NCI-H146 (cell line): ENCODE measurements at regions not wholly inside any gene's neighbourhood (a gene's known extent, or its start where the extent isn't known, plus 50 kb on each side); places are given as distances from the start of the nearest gene placed in this dataset.
"Not testable (repeated sequence)": the region's sequence is repeated elsewhere in the genome, so short reads cannot be mapped to it uniquely, and the experiment has no call there.

Experiments used
- DNase-seq: peaks from one replicate; lab custom pipeline; 2025; lab: John Stamatoyannopoulos, UW

DNA sequence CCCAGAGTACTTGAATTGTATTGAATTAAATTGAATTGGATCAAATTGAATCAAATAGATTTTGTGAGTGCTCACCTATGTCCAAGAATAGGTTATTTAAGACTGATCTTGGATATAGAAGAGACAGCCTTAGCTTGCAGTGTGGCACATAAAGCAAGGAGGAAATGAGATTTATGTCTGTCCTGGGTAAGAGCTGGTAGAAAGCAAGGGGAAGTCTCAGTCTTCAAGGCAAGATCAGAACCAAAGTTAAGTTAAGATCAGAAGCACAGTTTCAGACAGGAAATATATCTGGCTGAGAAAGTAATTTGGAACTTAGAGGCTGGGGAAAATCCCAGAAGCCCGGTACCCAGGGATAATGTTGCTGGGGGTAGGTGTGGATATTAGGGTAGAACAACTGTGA lies 244.4 kb upstream of the ARPP21 start:
- DNase-seq, result no peak

DNA sequence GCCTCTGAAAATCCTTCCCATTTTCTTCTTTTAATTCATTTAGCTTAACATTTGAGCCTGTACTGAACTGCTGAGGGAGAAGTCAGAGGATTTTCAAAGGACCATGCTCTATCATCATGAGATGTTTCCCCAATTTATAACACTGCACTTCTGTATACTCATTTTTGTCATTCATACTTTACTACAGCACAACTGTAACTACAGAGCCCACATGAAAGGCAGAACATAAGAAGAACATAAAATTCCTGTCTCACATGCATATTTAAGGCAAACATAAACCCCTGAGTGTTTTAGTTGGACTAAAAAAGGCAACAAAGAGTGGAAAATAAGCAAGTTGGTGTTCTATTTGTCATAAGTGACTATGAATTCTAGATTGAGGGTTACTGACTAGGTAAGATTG lies 237.7 kb upstream of the ARPP21 start:
- DNase-seq, result no peak

DNA sequence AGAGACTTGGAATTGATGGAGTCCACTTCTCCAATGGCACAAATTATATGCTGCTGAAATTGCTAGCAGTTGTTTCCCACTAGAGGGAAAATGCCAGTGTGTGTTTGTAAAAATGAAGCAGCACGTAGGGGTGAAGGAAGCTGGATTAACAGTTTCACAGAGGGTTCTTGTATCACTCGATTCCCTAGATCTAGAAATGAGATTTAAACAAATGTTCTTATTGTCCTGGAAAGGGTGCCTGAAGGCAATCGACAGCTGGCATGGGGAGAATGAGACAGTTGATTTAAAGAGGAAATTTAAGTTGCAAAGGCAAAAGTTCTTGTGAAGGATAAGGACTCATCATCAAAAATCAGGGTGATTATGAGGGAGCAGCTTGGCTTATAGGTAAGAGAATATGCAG lies 234.8 kb upstream of the ARPP21 start:
- no peak for DNase-seq

DNA sequence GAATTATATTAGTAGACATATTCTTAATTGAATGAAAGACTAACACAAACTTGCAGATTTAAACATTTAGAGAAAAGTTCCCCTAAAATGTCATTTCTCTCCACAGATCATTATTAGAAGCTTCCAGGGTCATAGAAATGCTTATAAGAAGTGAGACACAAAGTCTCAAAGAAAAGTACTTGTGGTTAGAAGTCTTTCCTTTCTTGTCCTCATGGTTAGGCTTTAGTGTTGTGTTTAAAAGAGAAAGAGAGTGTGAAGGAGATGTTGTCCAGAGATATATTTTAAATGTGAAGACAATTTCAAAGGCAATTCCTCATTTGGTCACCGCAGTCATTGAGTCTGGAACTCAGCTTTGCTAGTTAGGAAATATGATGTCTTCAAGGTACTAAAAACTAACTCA lies 230.4 kb upstream of the ARPP21 start:
- DNase-seq, result no peak

DNA sequence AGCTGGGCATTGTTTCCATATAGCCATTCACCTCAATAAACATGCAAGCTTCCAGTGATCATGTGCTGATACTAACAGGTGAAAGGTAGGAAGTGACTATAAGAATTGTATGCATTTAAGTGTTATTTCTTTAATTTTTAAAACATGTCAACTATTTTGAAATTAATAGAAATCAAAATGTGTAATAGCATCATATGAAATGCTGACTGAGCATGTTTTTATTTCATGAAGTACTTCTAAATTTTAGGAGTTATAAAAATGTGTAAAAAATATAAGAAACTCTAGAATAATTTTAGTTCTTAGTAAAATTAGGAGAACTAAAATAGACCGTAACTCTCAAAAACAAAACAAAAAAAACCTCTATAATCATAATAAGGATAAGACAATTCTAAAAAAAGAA lies 229.3 kb upstream of the ARPP21 start:
- no peak for DNase-seq

DNA sequence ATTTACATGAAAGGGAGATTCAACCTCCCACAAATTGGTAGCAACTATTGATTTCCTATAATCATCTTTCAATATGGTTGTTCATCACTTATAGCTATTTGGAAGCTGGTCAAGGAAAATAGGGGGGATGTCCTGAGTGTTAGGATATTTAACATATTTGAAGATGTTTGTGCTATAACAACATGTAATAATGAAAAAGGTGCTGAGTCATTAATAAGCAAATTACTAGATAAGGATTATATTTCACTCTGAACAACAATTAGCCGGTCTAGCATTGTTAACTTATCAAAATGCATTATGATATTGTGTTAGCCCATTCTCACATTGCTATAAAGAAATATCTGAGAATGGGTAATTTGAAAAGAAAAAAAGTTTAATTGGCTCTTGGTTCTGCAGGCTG lies 225.8 kb upstream of the ARPP21 start:
- DNase-seq, result no peak

DNA sequence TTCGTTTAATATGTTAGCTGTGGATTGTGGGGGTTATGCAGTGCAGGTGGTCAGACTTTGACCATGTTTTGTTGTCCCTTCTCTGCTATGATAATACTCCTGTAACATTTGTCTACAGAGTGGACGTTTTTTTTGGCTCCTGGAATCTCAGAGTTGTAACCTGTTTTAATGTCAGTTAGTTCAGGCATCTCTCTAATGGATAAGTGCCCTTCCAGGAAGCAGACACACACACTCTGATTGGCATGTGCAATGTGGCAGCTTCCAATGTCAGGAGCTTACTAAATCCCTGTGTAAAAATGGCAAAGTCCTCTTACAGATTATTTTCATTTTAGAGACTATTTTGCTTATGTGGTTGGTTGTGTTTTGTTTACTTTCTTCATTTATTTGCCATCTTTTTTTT lies 222.2 kb upstream of the ARPP21 start:
- no peak for DNase-seq

DNA sequence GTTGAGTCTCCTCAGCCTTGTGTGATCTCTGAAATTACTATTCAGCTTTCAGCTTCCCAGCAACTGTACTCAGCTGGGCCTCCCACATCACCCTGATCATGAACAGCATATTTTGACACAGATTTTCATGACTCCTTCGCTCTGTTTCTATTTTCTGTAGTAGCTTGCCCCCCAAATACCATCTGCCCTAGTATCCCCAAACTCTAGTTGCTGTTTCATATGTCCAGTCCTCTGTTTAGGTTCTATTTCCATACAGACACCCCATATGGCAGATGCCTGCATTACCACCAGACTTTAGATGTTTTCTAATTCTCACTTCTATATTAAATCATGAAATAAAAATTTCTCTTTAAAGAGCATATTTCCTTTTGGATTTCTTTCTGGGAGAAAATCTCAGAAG lies 217.2 kb upstream of the ARPP21 start:
- DNase-seq, result no peak

DNA sequence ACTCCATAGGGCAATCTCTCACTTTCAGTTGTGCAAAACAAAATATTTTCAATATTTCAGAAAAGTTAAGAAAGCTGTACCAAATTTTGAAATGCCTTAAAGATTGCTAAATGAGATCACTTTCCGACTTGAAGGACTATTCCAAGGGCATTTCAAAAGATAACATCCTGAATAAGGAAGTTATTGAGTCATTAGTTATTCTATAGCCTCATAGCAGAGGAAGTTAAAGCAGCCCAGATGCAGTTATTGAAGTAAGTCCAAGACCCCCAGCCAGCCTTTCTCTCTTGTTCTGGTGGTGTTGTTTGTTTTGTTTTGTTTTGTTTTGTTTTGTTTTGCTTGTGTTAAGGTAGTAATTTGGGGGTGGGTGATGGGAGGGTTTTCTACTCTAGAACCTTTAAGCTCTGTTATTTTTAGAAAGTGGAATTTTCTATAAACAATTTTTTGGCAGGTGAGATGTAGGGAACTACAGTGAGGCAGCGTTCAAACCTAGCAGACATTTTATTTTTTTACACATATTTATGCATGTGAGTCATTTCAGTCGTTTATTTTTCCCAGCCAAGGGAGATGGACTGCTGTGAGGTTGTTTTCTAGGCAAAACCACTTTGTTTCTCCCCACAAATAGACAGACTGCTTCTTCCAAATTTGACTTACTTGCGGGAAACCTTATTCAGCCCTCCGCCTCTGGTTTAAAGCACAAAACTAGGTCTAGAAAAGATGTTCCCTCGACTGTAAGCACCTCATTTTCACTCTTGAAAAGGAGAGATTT lies 216.3 kb upstream of the ARPP21 start:
- no peak for DNase-seq

DNA sequence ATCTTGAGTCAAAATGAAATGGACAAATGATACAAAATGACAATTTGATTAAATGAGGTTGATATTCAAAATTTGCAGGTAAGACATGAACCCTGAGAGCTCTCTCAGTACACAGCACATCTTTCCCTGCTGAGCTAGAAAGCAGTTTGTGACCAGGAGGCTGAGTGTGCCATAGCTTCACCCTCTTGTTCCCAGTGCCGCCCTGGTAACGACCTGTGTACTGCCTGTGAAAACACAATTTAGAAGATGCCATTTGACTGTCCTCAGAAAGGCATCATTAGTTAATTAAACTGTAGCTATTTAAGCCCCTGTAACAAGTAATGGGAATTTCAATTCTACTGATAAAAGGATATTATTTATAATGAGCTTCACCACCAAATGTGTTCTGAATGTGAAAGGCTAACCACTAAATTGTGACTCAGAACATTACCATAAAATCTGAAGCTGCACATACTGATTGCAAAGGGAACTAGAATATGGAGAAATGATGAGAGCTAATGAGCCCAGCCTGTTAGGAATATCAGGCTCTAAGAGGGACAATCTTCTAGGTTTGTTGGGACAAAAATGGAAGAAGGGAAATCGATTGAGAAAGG lies 212.9 kb upstream of the ARPP21 start:
- DNase-seq, result no peak

DNA sequence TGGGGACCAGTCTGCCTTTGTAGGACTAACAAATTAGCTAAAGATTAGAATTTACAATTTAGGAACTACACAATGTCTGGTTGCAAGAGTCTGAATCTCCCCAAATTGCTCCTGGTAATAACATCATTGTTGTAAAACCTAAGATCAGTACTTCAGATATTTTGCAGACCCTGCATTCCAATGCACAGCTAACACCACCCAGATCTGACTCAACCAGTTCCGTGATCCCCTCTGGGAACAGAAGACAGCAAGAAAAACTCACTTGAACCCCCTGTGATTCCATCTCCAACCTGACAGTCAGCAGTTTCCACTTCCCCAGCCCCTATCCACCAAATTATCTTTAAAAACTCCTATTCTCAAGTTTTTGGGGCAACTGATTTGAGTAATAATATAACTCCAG lies 201.9 kb upstream of the ARPP21 start:
- DNase-seq, result no peak

DNA sequence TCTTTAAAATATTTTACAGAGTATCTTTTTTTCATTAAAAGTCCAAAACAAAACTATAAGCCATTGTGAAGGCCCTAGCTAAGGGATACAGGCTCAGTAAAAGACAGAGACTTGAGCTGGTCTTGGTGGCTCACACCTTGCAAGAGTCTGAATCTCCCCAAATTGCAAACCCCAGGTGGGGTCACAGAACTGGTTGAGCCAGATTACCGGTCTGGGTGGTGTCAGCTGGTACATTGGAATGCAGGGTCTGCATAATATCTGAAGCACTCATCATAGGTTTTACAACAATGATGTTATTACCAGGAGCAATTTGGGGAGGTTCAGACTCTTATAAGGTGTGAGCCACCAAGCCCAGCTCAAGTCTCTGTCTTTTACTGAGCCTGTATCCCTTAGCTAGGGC lies 201.2 kb upstream of the ARPP21 start:
- DNase-seq, result no peak

DNA sequence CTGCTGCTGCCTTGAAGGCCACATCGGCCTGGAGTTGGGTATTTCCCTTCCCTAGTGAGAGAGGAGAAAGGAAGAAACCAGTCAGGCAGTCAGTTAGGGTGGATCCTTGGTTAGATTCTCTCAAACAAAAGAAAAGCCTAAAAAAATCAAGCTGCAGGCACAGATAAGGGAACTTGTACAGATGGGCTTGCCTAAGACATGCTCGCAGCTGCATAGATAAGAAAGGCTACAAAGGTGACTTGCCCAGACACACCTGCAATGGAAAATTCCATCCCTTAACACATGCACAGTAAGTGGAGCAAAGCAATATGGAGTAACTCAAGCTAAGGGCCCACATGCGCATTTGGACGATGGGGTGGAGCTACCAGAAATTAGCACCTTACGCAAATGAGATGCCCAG lies 199.7 kb upstream of the ARPP21 start:
- no peak for DNase-seq

DNA sequence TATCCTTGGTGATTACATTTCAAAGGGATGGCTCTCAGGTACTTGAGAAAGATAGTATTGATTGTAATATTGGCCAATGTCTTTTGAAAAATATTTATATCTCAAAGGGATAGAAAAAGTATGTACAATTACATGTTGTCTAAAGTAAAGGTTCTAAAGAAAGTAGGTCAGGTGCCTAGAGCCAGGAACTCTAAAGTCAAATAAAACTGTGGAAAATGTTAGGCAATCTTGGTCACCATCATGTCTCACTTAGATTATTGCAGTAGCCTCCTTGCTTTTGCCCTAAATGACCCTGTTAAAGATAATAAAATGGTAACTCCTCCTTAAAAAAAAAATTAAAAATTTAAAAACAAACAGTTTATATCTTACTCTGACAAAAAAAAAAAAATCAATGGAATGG lies 198.5 kb upstream of the ARPP21 start:
- no peak for DNase-seq

DNA sequence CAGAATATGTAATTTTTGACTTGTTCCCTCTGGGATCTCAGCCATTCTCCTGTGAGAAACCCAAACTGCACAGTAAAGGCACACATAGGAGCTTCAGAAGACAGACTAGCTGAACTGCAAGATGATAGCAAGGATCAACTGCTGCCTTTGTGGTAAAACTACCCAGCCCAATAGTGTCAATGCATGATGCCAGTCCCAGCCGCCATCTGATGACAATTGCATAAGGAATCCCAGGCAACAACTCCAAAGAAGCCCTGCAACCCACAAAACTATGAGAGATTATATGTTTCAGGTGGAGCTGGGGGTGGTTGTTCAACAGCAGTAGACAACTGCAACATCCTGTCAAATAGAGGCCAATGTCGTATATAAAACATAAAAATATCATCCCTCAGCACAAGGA lies 192.4 kb upstream of the ARPP21 start:
- DNase-seq, result no peak

DNA sequence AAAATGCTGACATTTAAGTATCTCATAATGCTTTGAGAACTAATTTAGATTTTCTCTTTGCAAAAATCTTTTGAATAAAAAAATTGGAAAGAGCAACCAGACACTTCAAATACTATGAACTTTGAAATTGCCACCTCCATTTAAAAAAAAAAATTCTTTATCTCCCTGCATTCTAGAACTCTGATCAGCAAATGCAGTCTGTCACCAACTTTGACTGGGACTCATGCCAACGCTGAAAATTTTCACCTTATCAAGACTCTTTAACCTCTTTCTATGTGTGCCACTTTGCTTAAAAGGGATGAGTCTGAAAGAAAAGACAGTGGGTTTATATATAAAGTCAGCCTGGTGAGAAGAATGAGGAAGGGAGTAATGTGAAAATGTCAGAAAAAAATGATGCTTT lies 191.2 kb upstream of the ARPP21 start:
- DNase-seq, result no peak

DNA sequence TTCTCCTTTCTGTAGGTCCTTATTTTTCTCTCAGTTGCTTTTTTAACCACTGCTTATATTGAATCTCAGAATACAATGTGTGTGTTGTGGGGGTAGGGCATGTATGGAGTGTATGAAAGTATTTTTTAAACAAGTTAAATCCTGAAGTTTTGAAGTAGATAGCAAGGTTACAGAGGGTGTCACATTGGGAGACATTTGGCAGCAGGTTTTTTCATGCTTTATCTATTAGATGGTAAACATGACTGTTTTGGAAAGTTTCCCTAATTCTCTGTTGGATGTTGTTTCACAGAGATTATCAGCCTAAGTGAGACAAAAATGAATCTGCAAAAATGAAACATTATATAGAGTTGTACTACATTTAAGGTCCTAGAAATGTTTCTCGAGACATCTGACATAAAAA lies 190.6 kb upstream of the ARPP21 start:
- DNase-seq, result no peak

DNA sequence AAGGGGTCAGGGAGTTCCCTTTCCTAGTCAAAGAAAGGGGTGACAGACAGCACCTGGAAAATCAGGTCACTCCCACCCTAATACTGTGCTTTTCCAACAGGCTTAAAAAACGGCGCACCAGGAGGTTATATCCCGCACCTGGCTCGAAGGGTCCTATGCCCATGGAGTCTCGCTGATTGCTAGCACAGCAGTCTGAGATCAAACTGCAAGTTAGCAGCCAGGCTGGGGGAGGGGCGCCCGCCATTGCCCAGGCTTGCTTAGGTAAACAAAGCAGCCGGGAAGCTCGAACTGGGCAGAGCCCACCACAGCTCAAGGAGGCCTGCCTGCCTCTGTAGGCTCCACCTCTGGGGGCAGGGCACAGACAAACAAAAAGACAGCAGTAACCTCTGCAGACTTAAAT lies 184.5 kb upstream of the ARPP21 start:
- DNase-seq, result not testable (repeated sequence)

DNA sequence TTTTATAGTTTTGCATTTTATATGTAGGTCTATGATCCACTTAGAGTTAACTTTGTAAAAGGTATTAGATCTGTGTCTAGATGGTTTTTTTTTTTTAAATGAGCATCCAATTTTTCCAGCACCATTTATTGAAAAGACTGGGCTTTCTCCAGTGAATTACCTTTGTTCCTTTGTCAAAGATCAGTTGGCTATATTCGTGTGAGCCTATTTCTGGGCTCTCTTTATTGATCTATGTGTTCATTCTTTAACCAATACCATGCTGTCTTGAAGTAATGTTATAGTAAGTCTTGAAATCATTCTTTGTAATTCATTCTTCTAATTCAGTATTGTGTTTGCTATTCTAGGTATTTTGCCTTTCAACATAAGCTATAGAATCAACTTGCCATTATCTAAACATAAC lies 165.4 kb upstream of the ARPP21 start:
- DNase-seq, result no peak

DNA sequence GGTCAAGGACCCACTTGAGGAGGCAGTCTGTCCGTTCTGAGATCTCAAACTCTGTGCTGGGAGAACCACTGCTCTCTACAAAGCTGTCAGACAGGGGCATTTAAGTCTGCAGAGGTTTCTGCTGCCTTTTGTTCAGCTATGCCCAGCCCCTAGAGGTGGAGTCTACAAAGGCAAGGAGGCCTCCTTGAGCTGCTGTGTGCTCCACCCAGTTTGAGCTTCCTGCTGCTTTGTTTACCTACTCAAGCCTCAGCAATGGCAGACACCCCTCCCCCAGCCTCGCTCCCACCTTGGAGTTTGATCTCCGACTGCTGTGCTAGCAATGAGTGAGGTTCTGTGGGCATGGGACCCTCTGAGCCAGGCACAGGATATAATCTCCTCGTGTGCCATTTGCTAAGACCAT lies 156.8 kb upstream of the ARPP21 start:
- DNase-seq, result not testable (repeated sequence)

DNA sequence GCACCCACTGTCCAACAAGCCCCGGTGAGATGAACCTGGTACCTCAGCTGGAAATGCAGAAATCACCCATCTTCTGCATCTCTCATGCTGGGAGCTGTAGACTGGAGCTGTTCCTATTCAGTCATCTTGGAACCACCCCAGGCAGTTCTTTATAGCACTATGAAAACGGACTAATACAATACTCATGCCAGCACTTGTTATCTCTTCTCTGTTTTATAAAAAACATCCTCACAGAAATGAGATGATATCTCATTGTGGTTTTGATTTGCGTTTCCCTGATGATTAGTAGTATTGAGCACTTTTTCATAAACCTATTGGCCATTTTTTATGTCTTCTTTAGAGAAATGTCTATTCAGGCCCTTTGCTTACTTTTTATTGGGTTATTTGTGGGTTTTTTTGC lies 156.2 kb upstream of the ARPP21 start:
- no peak for DNase-seq

DNA sequence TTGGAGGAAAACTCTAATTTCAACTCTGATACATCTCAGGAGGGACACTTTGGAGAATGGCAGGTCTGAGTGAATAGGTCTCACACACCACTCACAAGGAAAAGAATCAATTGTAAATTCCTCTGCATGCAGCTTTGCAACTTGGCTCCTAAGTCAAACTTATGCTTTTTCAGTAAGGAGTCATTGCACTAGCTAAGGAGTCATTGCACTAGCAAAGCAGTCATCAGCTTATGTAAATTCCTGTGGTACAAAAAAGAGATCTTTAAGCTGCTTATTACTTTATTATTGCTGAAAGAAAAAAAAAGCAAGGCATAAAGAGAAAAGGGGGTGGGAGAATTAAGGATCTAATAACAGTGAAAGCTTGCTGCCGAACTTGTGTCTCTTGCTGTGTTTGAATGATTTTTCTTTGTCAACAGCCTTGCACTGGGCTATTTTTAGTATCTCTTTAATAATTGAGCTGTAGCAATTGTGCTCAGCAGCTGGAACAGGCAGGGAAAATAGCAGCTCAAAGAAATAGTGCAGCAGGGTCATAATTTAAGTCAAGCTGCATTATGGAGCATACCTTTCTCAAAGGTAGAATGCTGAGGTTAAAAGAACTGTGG lies 154.3 kb upstream of the ARPP21 start:
- no peak for DNase-seq

DNA sequence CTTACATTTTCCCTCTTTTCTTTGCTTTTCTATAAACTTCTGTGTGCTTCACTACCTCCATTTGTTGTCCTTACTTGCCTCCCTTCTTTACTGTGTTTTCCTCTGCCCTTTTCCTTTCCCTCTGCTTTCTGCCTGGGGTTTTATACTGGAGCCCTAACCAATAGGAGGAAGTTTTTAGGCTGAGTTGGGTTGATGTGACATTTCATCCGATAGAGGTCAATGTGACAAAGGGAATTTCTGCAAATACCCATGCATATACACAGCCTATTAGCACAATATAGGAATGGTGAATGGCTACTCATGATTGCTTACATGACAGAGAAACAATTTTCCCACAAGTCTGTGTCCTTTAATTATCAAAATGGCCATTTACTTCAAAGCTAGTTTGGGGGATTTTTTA lies 153.0 kb upstream of the ARPP21 start:
- DNase-seq, result no peak

DNA sequence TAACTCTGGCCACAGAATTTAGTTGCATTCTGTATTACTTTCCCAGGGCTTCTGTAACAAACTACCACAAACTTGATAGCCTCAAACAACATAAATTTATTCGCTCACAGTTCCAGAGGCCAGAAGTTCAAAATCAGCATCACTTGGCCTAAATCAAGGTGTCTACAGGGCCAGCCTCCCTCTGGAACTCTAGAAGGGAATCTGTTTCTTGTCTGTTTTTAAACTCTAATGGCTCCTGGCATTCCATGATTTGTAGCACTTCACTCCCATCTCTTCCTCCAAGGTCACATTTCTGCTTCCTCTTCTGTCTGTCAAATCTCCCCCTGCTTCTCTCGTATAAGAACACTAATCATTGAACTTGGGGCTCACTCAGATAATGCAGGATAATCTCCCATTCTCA lies 151.9 kb upstream of the ARPP21 start:
- DNase-seq, result no peak
